Hypothalamus (tissue), 51 donors: ENCODE measurements at regions not wholly inside any gene's neighbourhood (a gene's known extent, or its start where the extent isn't known, plus 50 kb on each side); places are given as distances from the start of the nearest gene placed in this dataset.
A peak's percentile ranks its signal among the peaks of the same experiment; 100 is the strongest.

Experiments used
- DNase-seq, 51 donors: peaks; one replicate each; lab custom pipeline; 2025; lab: John Stamatoyannopoulos, UW

DNA sequence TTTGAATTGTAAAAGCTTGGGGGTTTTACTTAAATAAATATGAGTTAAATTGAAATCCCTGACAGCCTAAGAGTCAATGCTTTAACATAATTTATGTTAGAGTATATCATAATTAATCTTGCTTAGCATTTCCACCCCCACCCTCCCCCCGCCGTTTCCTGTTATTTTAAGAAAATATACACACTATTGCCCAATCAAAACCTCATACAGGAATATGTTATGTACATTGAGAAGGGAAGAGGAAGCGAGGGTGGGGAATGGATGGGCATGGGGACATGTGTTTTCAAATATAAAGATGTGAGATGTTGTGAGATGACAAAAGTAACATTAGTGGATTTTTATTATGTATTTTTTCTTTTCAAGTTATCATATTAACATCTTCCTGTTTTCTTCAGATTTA, 561.1 kb upstream of the MEF2C start:
- DNase-seq: no peak

DNA sequence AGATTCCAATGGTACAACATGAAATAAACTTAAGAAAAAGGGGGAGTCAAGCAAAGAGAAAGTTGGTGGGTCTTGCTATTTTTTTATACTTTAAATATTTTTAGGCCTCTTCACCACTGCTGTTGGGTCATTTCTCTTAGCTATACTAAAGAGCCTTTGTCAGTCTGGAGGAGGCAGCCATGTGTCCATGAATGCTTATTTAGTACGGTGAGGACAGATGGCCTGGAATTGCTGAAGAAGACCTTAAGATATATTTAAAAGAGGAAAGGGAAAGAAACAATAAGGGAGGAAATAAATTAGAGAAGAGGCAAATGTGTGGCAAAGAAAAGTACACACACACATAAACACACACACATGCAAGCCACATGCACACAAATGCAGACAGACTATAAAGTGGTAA, 560.5 kb upstream of the MEF2C start:
- DNase-seq: no peak

DNA sequence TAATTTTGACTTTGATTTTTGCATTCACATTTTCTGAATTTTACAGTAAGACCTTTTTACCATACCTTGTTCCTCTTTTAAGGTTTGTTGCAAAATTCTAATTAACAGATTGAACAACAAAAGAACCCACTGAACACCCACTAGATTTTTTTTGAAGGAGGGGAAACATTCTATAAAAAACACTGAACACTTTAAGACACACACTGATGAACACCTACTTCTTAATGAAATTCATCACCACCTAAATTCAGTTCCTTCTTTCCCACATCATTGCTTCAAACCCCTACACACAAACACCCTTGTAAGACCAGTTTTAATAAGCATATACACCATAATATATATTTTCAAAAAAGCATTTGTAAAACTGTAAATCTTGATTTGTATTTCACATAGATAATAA, 559.0 kb upstream of the MEF2C start:
- DNase-seq: no peak

DNA sequence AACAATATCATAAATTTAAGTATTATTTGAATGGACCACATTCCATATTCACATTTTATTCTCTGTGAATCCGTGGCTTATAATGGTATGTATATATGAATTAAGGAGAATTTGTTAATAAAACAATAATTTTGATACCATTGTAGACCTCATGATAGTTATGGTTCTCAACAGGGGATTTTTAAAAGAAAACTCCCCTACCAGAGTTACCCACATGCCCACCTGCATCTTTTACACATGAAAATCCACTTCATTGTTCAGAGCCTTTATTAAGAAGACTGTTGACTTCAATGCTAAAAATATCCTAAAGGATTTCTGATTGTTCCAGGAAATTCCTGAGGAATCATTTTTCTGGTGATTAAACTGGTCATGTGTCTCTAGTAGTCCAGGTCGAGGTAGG, 557.7 kb upstream of the MEF2C start:
- DNase-seq: no peak

DNA sequence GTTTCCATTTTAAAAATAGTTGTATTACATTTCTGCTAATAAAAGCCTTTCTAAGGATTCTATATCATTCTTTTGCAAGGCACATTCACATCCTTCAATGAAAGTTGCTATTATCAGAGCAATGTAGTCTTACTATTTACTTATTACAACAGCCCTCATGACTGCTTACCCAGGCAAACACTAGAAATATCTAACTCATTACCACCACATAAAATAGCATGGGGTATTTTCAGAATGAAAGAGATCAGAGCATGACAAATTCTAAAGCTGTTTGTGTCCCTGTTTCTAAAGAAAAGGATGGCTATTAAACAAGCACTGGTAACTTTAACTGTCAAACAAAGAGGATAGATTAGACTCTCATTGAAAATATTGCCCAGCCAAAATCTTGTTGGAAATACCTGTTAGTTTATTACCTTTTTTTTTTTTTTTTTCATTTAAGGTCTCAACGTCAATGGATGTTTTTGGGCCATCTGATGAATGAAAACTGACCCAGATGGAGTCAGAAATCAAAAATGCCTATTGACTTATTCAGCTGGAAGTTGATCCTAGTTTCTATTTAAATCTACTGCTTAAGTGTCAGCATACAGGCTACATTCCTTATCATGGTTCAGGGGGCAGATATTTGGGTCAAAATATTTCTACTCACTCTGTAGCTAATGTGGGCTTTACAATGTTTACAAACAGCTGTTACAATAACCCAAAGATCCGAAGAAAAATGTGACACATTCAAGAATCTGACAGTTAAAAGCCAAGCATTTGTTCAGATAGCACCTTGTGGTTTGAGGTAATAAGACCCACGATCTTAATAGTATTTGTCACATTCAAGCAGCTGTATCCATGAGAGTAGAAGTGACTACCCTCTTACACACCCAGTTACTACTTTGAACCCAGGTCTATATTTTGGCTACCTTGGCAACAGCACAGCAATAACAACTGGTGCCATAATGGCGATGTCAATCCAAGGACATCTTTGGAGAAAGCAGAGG, 554.8 kb upstream of the MEF2C start:
- no peak for DNase-seq

DNA sequence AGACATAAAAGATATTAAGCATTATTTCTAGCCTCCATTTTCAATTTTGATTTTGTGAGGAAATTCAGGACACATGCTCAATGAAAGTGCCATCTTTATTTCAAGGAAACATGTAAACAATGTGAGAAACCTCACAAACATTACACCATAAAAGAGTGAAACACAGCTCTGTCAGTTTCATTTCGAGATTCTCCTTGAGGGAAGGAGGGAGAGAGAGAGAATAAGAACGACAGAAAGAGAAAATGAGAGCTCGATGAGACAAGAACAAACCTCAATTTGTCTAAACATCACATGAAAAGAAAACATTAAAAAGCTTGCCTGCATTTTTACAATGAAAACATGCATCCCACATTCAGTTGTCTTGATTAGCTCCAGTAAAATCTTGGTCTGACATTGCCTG, 553.5 kb upstream of the MEF2C start:
- DNase-seq: no peak

DNA sequence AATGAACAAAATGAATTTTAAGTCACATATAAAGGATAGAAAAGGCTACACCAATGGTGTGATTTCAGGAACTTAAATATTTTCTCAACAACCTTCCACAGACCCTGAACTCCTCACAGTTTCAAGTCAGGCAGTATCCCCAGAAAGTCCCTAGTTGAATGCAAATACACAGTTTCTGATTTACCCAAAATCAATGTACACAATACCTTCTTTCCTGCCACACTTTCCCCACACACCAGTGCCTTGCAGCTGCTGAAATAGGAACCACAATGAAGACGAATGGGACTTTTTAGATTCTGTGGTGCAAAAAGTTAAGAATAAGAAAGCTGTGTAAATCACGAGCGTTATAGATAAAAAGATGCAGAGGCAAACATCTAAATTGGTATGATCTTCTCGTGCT, 552.4 kb upstream of the MEF2C start:
- no peak for DNase-seq

DNA sequence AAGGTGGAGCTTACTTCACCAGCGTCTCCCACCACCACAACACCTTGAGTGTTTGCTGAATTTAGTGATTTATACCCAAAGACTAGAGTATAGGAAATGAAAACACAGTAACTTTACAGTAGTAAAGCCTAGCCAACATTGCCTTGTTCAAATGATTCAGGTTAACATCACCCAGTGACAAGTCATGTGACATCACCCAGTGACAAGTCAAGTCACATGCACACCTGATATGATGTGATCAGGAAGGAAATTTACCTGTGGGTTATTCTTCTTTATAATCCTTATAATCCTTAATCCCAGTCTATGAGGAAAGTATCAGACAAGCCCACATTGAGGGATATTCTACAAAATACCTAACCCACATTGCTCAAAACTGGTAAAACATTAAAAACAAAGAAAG, 545.6 kb upstream of the MEF2C start:
- DNase-seq: no peak

DNA sequence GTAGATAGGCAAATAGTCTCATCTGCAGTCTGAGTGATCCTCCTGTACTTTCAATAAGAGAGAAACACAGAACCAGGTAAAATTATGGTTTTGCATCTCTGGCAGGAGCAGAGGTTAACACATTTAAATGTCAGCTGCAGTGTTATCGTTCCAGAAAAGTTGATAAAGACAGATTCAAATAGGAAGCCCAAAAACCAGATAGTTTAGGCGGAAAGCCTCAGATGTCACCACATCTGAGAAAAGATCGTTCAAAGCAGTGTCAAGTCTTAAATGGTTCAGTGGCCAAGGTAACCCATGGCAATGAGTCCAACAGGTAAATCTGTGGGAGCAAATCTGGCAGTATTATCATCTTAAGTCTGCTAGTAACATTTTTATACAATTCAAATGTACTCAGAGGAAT, 542.1 kb upstream of the MEF2C start:
- no peak for DNase-seq

DNA sequence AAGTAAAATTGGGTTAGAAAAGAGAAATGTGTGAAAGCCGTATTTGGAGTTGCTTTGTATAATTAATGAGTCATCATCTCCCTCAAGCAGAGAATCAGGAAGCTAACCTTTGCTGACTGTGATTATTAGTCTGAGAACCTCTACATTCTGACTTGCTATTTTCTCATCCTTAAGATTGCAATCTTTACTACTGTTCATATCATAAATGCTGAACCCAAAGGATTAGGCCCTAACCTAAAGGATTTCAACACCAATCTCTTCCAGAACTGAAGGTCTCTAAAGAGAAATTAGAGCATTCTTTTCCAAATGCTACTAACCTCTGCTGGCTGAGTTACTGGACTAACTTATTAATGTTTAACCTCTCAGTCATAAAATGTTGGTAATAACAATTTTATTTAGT, 538.1 kb upstream of the MEF2C start:
- DNase-seq: no peak

DNA sequence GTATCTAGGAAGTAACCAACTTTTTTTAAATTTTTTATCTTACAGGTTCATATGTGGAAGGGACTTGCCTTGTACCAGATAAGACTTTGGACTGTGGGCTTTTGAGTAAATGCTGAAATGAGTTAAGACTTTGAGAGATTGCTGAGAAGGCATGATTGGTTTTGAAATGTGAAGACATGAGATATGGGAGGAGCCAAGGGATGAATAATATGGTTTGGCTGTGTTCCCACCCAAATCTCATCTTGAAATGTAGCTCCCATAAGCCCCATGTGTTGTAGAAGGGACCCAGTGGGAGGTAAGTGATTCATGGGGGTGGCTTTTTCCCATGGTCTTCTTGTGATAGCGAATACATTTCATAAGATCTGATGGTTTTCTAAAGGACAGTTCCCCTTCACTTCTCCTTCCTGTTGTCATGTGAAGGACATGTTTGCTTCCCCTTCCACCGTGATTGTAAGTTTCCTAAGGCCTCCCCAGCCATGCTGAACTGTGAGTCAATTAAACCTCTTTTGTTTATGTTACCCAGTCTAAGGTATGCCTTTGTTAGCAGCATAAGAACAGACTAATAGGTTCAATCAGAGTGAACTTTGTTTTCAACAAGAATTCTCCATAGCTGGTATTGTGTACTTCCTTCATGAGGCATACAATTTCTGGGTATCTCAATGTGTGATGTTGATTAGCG, 535.6 kb upstream of the MEF2C start:
- DNase-seq: no peak

DNA sequence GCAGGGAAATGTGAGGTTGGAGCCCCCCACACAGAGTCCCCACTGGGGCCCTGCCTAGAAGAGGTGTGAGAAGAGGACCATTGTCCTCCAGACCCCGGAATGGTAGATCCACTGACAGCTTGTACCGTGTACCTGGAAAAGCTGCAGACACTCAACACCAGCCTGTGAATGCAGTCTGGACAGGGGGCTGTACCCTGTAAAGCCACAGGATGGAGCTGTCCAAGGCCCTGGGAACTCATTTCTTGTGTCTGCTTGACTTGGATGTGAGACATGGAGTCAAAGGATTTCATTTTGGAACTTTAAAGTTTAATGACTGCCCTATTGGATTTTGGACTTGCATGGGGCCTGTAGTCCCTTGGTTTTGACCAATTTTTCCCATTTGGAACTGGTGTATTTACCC, 535.0 kb upstream of the MEF2C start:
- no peak for DNase-seq

DNA sequence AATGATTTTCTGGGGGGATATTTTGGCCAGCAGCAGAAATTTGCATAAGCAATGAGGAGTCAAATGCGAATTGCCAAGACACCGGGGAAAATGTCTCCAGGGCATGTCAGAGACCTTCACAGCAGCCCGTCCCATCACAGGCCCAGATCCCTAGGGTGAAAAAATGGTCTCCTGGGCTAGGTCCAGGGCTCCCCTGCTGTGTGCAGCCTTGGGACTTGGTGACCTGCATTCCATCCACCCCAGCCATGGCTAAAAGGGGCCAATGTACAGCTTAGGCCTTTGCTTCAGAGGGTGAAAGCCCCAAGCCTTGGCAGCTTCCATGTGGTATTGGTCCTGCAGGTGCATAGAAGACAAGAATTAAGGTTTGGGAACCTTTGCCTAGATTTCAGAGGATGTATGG, 534.5 kb upstream of the MEF2C start:
- DNase-seq: no peak

DNA sequence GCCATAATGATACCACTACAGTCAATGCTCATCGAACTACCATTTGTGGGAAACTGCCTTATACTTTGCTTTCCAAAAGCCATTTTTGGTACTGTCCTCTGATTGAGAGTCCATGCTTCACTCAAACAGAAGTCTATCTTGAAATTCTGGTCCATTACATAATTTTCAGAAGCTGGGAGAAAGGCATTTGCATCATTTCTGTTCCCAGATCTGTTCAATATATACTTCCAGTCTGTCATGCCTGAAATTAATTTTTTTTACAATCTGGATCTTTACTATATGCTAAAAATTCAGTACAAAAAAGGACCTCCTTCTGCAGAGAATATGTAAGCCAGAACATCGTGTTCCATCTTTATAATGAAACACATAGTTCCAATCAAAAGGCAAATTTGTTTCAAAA, 528.9 kb upstream of the MEF2C start:
- DNase-seq: no peak

DNA sequence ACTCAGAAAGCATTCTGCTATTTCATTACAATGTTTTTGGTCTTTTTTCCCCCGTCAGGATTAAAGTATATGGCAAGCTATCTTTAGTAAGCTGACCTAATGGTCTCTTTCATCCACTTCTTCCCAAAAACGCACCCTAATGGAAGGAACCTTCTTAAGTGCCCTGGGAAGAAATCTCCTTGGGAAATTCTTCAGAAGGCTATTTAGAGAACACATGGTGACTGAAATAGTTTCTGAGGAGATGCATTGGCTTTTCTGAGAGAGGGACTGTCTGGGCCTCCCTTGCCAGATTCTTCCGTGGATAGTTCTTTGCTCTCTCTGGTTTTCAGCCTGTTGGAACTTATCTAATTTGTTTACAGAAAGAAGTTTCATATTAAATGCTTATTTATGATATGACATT, 524.1 kb upstream of the MEF2C start:
- no peak for DNase-seq

DNA sequence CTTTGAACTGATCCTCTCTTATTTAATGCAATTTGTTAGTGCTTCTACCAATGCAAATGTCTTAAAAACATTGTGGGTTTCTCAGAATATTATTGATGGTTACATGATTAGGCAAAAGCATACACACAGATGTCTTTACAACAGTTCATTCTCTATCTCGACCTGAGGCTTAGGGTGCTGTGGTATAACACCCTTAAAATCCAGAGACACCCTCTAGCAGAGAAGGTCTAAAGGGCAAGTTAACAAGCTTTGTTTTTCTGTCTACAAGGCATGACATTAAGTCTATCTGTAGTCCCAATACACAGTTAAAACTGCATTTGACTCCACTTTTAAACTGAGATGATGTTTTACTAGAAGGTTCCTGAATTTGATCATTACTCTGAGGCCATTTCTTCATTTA, 518.7 kb upstream of the MEF2C start:
- DNase-seq: no peak

DNA sequence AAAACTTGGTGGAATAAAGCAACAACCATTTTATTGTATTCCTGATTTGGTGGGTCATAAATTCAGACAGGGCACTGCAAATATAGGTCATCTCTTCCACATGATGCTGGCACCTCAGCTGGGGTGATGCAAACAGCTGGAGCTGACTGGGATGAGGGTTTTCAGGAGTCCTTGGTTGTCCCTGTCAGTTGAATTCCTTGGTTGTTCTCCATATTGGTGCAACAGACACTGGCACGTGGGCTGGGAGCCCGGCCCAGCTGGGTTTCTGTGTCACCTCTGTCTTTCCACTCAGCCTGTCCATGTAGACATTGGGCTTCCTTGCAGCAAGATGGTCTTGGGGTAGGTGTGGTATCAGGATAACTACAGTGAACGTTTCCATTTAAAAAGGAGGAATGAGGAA, 518.0 kb upstream of the MEF2C start:
- DNase-seq: no peak

DNA sequence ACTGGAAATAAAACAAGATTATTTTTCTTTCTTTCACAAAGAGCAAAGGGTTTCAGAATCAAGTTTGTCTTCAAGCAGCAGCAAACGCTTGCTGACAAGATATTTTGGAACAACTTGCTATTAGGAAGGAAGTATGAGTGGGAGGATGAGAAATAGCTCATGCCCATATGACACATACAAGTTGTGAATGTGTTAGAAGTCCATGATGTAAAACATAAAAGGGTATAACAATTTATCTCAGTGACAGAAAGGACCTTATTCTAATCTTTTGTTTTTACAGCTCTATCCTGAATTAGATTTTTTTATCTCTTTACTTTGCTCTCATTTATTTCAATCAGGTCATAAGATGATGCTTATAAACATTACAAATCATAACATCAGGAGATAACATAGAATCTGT, 516.6 kb upstream of the MEF2C start:
- no peak for DNase-seq

DNA sequence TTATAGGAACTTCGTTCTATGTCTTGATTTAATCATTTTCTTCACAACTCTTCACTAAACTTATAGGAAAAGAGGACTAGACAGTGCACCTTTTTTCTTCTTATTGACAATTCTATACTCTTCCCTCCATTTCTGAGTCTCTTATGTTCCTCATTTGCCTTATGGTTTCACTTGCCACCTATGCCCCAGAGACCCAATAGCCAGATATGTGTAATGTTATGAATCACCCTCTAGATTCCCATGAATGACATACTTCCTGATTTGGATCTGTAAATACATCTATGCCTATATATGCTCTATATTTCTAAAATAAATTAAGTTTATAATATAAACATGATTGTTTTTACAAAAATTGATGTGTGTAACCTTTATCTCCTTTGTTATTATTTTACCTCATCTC, 514.1 kb upstream of the MEF2C start:
- no peak for DNase-seq

DNA sequence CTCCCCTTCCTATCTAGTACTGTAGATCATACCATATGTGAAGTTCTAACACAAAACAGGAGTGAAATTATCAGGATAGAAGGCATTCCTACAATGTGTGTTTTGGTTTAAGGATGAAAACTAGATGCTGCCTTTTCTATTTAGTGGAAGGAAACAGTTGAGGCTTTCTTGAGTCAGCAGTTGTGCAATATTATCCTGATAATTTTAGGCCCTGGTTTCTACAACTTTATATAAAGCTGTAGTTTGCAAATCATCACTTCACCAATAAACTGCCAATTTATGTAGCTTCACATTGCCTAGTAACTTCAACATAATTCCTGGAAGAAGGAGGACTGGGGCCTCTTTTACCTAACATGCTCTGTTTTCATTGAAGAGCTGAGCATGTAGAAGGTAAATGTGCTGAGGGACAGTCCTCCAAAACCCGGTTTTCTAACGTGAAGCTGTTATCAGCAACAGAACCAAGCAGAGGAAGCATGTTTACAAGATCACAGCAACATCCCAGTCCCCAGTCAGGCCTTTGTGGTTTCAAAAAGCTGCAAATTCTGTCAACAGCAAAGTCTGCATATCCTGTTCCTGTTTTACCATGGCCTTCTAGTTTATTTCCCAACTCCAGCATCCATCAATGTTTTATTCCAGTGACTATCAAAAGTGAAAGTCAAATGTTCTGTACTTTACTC, 513.4 kb upstream of the MEF2C start:
- peak in 6 of 51 donors; percentile 2 to 44 (median 3) for DNase-seq

DNA sequence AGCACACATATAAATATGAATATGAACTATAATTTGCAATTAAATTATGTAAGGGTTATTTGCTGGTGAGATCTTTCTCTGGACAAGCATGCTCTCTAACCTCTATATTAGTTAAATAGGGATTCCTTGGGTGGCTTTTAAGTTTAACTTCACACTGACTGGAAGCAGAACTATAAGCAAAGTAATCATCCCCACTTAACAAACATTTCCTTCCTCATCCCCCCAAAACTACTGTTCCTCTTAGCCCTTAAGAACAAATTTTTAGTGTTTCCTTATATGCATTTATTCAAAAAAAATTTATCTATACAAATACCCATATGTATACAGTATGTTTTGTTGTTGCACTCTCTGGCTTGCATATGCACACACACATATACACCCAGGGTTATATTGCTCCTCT, 512.1 kb upstream of the MEF2C start:
- DNase-seq: no peak

DNA sequence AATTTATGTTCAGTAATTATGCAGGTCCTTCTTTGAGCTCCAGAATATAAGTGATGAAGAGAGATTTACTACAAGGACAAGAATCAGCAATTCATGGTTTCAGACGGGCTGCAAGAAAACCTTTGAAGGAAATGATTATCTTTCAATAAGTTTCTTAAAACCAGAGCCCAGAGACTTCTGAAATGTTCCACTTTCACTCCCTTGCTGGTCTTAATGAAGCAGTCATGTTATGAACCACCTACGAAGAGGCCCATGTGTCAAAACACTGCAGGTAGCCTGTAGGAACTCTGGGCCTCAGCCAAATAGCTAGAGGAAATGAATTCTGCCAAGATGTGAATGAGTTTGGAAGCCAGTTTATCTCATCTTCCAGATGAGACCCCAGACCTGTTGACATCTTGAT, 505.9 kb upstream of the MEF2C start:
- DNase-seq: no peak
